Uterus (tissue), 3 donors: ENCODE measurements at regions not wholly inside any gene's neighbourhood (a gene's known extent, or its start where the extent isn't known, plus 50 kb on each side); places are given as distances from the start of the nearest gene placed in this dataset.

Source experiments
- DNase-seq, 2 donors: peaks; one replicate each; pipeline ENCODE4 v3.0.0-alpha.2; 2019 to 2020
- H3K27ac ChIP-seq, 2 donors: fragments of 200-600 bp; sonication (generic); 1 replicate in 1 of 2; 2 replicates in 1 of 2; pipeline ENCODE4 v1.5.1; 2016 to 2018
- H3K27me3 ChIP-seq, 2 donors: fragments of 200-600 bp; sonication (generic); one replicate each; pipeline ENCODE4 v1.5.1; 2018 to 2019; ENCODE audit warnings: control low read depth in 1 of 2
- H3K36me3 ChIP-seq, 2 donors: fragments of 200-600 bp; sonication (generic); one replicate each; pipeline ENCODE4 v1.5.1; 2019; ENCODE audit warnings: control low read depth in 1 of 2
- H3K4me1 ChIP-seq, 2 donors: fragments of 200-600 bp; sonication (generic); one replicate each; pipeline ENCODE4 v1.5.1; 2018 to 2019; ENCODE audit warnings: control low read depth in 1 of 2
- H3K4me3 ChIP-seq, 2 donors: fragments of 200-600 bp; sonication (generic); 1 replicate in 1 of 2; 2 replicates in 1 of 2; pipeline ENCODE4 v1.5.1; 2018 to 2019; ENCODE audit warnings: mild to moderate bottlenecking in 1 of 2
- H3K9me3 ChIP-seq, 2 donors: fragments of 200-600 bp; sonication (generic); one replicate each; pipeline ENCODE4 v1.5.1; 2019; ENCODE audit warnings: control low read depth in 1 of 2
- CTCF ChIP-seq, 4 experiments: fragments of 200-600 bp in 2 of 4; fragments of 450-650 bp in 2 of 4; sonication (generic) in 2 of 4; IDR thresholded peaks; one replicate each; pipeline ENCODE4 v1.5.1; 2016 to 2019; ENCODE audit warnings: antibody characterized with exemption in 4 of 4, mild to moderate bottlenecking in 2 of 4, moderate library complexity in 1 of 4
- POLR2A ChIP-seq, 2 donors: fragments of 450-650 bp; IDR thresholded peaks; one replicate each; pipeline ENCODE4 v1.6.1; 2016; ENCODE audit warnings: antibody characterized with exemption in 2 of 2, mild to moderate bottlenecking in 1 of 2, moderate library complexity in 1 of 2
- intact Hi-C: fragments of 100-400 bp; cut with DNase I; formaldehyde crosslinking; loops from one replicate; pipeline ENCODE4 v1.15.1; 2023; ENCODE audit warnings: low total_unique reads
- donor health status: DM: yes; HTN: yes; CAD: no.

DNA sequence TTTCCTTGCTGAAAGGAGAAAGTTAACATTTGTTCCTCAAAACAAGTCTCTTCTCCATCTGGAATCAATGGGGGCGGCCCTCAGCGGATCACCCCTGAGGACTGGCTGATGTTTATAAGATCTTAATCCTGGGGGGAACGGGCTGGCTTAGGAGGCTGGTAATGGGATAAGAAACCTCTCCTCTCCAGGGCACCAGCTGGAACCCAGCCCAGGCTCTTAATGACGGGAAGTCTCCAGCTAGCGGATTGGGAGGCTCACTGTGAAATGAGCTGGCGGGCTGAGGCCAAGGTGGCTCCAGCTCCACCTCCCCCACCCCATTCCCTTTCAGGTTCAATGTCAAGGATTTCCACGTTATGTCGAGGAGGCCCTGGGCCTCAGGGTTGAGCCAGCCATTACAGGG is 1133.0 kb downstream of the VRK1 start:
- H3K4me1 ChIP-seq, result no peaks in the 10 kb centered on the region
- H3K36me3 ChIP-seq, result no peaks in the 10 kb centered on the region
- DNase-seq, result no peak
- intact Hi-C loops, result no loop called here
- H3K27me3 ChIP-seq, result no peaks in the 10 kb centered on the region
- H3K4me3 ChIP-seq, result no peak overlapping the region
- no peak overlapping the region for H3K27ac ChIP-seq
- TF ChIP-seq POLR2A (IDR thresholded peaks at IDR 0.05) (no peak), CTCF (IDR thresholded peaks at IDR 0.05) (no peak)
- no peaks in the 10 kb centered on the region for H3K9me3 ChIP-seq

- no peak overlapping the region for H3K4me3 ChIP-seq
- DNase-seq, result no peak
Observed at GRCh38 chr14:97931273-97931672, 1134.1 kb downstream of the VRK1 start.

GRCh38 chr14:97942921-97943320 is 1145.7 kb downstream of the VRK1 start:
- Histone ChIP-seq H3K4me1 (no peaks in the 10 kb centered on the region), H3K27me3 (no peaks in the 10 kb centered on the region), H3K9me3 (no peaks in the 10 kb centered on the region), H3K36me3 (no peaks in the 10 kb centered on the region), H3K4me3 (no peak overlapping the region), H3K27ac (no peak overlapping the region)
- intact Hi-C loops, result no loop called here
- DNase-seq, result no peak
- TF ChIP-seq CTCF (IDR thresholded peaks at IDR 0.05) (no peak), POLR2A (IDR thresholded peaks at IDR 0.05) (no peak)

More at GRCh38 chr14:97931273-97931672, 1134.1 kb downstream of the VRK1 start:
- no peaks in the 10 kb centered on the region for H3K27me3 ChIP-seq
- no peaks in the 10 kb centered on the region for H3K9me3 ChIP-seq
- H3K36me3 ChIP-seq, result no peaks in the 10 kb centered on the region
- TF ChIP-seq CTCF (IDR thresholded peaks at IDR 0.05), result no peak
- no peak for TF ChIP-seq POLR2A (IDR thresholded peaks at IDR 0.05)
- no peaks in the 10 kb centered on the region for H3K4me1 ChIP-seq
- intact Hi-C loops, result no loop called here
- no peak overlapping the region for H3K27ac ChIP-seq

- Histone ChIP-seq H3K27ac (no peak overlapping the region), H3K4me3 (no peak overlapping the region), H3K36me3 (no peaks in the 10 kb centered on the region), H3K4me1 (no peaks in the 10 kb centered on the region), H3K9me3 (no peaks in the 10 kb centered on the region), H3K27me3 (no peaks in the 10 kb centered on the region)
- TF ChIP-seq CTCF (IDR thresholded peaks at IDR 0.05), result no peak
- TF ChIP-seq POLR2A (IDR thresholded peaks at IDR 0.05), result no peak
- no peak for DNase-seq
- intact Hi-C loops, result no loop called here
Observed at GRCh38 chr14:97943619-97944018, 1146.4 kb downstream of the VRK1 start.

- no peak for DNase-seq
- Histone ChIP-seq H3K9me3 (no peaks in the 10 kb centered on the region), H3K27me3 (no peaks in the 10 kb centered on the region), H3K36me3 (no peaks in the 10 kb centered on the region), H3K4me1 (no peaks in the 10 kb centered on the region), H3K4me3 (no peak overlapping the region), H3K27ac (no peak overlapping the region)
- TF ChIP-seq POLR2A (IDR thresholded peaks at IDR 0.05), result no peak
- TF ChIP-seq CTCF (IDR thresholded peaks at IDR 0.05), result no peak
- intact Hi-C loops, result no loop called here
Observed at GRCh38 chr14:97944380-97944779, 1147.2 kb downstream of the VRK1 start.
